Ishikawa (cell line): ENCODE measurements at regions not wholly inside any gene's neighbourhood (a gene's known extent, or its start where the extent isn't known, plus 50 kb on each side); places are given as distances from the start of the nearest gene placed in this dataset.

Experiments
- CREB1 ChIP-seq: IDR thresholded peaks from 2 replicates; pipeline ENCODE4 v1.6.1; 2012; ENCODE audit warnings: low read depth
- EGR1 ChIP-seq: IDR thresholded peaks from 2 replicates; pipeline ENCODE4 v1.6.1; 2012
- EP300 ChIP-seq: IDR thresholded peaks from 2 replicates; pipeline ENCODE4 v1.6.1; 2012; ENCODE audit warnings: borderline replicate concordance
- TAF1 ChIP-seq: IDR thresholded peaks from 2 replicates; pipeline ENCODE4 v1.6.1; 2012; ENCODE audit warnings: low read depth, mild to moderate bottlenecking
- TCF12 ChIP-seq: IDR thresholded peaks from 2 replicates; pipeline ENCODE4 v1.6.1; 2012; ENCODE audit warnings: low read depth
- TEAD4 ChIP-seq: IDR thresholded peaks from 2 replicates; pipeline ENCODE4 v1.6.1; 2012
- YY1 ChIP-seq: IDR thresholded peaks from 2 replicates; pipeline ENCODE4 v1.6.1; 2012; ENCODE audit warnings: low read depth
- ZBTB7A ChIP-seq: IDR thresholded peaks from 2 replicates; pipeline ENCODE4 v1.6.1; 2012; ENCODE audit warnings: low read depth

DNA sequence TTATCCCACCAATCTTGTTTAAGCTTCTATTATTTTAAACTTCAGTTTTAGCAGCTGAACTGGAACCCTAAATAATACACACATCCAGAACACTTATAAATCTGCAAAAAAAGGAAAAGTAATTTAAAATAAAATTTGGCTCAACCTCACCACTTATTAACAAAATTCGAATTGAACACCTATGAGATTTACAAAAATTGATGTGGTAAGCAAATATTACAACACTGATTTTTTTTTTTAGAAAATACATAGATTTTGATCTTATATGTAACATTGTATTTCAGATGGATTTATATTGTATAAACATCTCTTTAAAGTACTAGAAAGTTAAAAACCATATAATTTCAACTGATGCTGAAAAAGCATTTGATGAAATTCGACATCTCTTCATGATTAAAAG lies 81.3 kb upstream of the DYNAP start:
- TF ChIP-seq CREB1 (no peak), EGR1 (no peak), YY1 (no peak), TCF12 (no peak), TEAD4 (no peak), TAF1 (no peak), EP300 (no peak), ZBTB7A (no peak)
